SJCRH30 (cell line): ENCODE measurements at regions not wholly inside any gene's neighbourhood (a gene's known extent, or its start where the extent isn't known, plus 50 kb on each side); places are given as distances from the start of the nearest gene placed in this dataset.

ENCODE experiments used
- DNase-seq, 2 experiments: peaks; one replicate each; pipeline ENCODE4 v3.0.0-alpha.2; 2015 to 2020
- H3K27ac ChIP-seq: fragments of 250-450 bp; sonication (Bioruptor Pico); 2 replicates; pipeline ENCODE4 v1.5.1; 2020; ENCODE audit warnings: mild to moderate bottlenecking, moderate library complexity
- H3K27me3 ChIP-seq: fragments of 250-450 bp; sonication (Bioruptor Pico); 2 replicates; pipeline ENCODE4 v1.5.1; 2020; ENCODE audit warnings: mild to moderate bottlenecking, moderate library complexity
- H3K36me3 ChIP-seq: fragments of 250-450 bp; sonication (Bioruptor Pico); 2 replicates; pipeline ENCODE4 v1.5.1; 2020; ENCODE audit warnings: mild to moderate bottlenecking, moderate library complexity
- H3K4me1 ChIP-seq: fragments of 250-450 bp; sonication (Bioruptor Pico); 2 replicates; pipeline ENCODE4 v1.5.1; 2020; ENCODE audit warnings: mild to moderate bottlenecking, moderate library complexity
- H3K4me3 ChIP-seq: fragments of 250-450 bp; sonication (Bioruptor Pico); 2 replicates; pipeline ENCODE4 v1.5.1; 2020; ENCODE audit warnings: mild to moderate bottlenecking, moderate library complexity
- H3K9me3 ChIP-seq: fragments of 250-450 bp; sonication (Bioruptor Pico); replicated peaks from 2 replicates; pipeline ENCODE4 v1.5.1; 2020; ENCODE audit warnings: mild to moderate bottlenecking, moderate library complexity

DNA sequence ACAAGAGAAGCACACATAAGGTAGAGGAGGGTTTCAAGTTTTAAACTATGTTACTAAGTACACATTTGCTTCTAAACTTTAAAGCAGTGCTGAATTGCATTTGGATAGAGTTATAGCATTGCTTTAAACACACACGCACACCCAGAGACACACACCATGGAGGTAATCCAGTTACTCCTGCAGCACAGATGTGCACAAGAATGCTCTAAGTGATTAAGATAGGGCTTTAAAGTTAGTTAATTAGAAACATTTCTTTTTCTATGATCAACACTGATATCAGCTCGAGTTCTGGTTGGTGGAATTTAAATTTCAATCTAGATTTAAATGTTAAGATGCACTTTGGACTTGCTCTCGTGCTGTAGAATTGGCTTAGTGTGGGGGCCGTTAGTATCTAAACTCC is 492.3 kb downstream of the ZEB2 start:
- Histone ChIP-seq H3K27me3 (no peaks in the 10 kb centered on the region), H3K4me1 (no peaks in the 10 kb centered on the region), H3K4me3 (no peak overlapping the region), H3K36me3 (no peaks in the 10 kb centered on the region), H3K9me3 (no peaks in the 10 kb centered on the region), H3K27ac (no peak overlapping the region)
- DNase-seq = no peak

DNA sequence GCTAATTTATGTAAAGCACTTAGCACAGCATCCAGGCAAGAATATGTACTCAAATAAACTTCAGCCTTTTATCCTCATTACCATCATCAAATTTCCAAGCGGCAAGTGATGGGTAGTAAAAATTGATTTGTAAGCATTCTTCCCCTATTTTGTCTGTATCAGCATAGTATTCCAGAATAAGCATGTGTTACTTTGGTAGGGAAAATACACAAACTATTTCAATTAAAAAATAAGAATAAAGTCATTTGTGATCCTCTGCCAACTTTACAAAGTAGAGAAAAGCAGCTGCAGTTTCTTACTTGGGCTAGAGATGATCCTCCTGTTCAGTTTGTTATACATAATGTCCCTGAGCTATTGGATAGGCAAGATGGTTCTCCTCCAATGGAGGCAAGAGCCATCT is 493.2 kb downstream of the ZEB2 start:
- no peak overlapping the region for H3K27ac ChIP-seq
- no peak for DNase-seq

DNA sequence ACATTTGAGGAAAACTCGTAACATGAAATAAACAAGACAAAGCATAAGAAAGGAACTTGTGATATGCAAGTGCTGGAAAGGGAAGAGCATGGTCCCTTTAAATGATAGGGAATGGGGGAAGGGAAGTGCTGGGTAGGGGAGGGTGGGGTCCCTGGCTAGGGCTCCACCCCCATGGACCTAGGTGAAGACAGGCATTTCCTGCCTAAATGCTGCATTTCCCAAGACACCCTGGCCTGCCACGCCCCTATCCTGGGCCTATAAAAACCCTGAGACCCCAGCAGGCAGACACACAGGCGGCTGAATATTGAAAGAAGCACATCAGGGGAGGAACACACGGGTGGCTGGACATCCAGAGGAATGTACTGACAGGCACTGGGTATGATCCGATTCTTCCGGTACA is 499.9 kb downstream of the ZEB2 start:
- H3K4me1 ChIP-seq = no peaks in the 10 kb centered on the region
- no peaks in the 10 kb centered on the region for H3K9me3 ChIP-seq
- DNase-seq = no peak
- no peaks in the 10 kb centered on the region for H3K36me3 ChIP-seq
- H3K4me3 ChIP-seq = no peak overlapping the region
- no peaks in the 10 kb centered on the region for H3K27me3 ChIP-seq
- no peak overlapping the region for H3K27ac ChIP-seq

More for the DNA sequence above, 493.2 kb downstream of the ZEB2 start:
- no peaks in the 10 kb centered on the region for H3K27me3 ChIP-seq
- H3K4me1 ChIP-seq = no peaks in the 10 kb centered on the region
- H3K9me3 ChIP-seq = no peaks in the 10 kb centered on the region
- H3K36me3 ChIP-seq = no peaks in the 10 kb centered on the region
- no peak overlapping the region for H3K4me3 ChIP-seq

DNA sequence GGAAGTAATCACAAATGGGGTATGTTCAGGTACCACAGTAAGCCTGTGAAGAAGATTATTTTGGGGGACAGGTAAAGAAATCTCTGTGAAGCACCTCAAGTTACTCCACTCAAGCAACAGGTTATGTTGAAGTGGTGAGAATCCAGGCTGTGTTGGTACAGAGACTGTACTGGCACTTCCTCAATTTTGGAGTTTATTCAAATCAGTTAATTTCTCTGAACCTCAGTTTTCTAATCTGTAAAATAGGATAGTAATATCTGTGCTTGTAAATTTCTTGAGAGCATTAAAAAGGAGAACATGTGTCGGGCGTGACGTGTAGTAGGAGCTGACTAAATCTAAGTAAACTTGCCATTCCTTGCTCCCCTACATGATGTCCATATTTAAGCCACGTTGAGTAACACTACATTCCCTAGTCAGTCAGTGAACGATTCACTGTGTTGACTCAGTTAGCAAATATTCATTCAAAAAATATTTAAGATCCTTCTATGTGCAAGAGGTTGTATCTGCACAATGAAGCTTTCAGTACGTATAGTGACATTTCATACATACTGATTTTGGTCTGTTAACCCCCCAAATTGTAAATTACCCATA is 504.2 kb downstream of the ZEB2 start:
- no peaks in the 10 kb centered on the region for H3K4me1 ChIP-seq
- DNase-seq = no peak

DNA sequence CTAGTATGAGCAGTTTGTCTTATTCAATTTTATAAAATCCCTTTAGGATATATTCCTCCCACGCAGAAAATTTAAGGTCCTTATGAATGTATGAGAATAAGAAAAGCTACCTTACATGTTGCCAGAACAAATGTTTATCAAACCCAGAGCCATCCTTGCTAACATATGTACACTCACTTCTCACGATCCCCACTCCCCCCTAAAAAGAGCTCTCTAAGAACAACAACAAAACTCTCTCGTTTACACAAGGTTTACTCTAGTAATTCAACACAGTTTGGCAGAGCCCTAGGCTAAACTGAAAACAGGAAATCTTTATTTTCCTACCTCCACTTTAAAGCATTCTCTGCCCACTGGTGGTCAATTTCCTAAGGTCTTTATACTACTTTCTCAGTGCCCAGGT is 504.9 kb downstream of the ZEB2 start:
- Histone ChIP-seq H3K27me3 (no peaks in the 10 kb centered on the region), H3K9me3 (no peaks in the 10 kb centered on the region), H3K4me1 (no peaks in the 10 kb centered on the region), H3K36me3 (no peaks in the 10 kb centered on the region), H3K27ac (no peak overlapping the region), H3K4me3 (no peak overlapping the region)
- DNase-seq = no peak

More for the DNA sequence above, 504.2 kb downstream of the ZEB2 start:
- Histone ChIP-seq H3K27me3 (no peaks in the 10 kb centered on the region), H3K27ac (no peak overlapping the region), H3K9me3 (no peaks in the 10 kb centered on the region), H3K36me3 (no peaks in the 10 kb centered on the region), H3K4me3 (no peak overlapping the region)

DNA sequence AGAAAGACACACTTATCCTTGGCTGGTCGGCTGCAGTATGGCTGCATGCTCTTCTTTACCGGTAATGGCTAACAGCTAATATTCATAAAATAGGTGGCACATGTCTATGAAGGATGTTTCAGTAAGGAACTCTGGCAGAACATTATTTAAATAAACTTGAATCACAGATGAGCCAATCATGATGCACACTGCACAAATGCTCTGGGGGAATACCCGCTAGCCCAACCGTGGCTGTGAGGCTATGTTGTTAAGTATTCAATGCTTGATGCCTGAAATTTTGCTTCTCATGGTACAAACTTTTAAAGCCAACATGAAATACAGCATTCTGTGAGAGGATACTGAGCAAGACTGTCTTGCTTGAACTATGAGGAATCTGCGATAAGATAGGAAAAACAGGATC is 505.8 kb downstream of the ZEB2 start:
- no peaks in the 10 kb centered on the region for H3K9me3 ChIP-seq
- DNase-seq = no peak
- H3K4me1 ChIP-seq = no peaks in the 10 kb centered on the region
- no peaks in the 10 kb centered on the region for H3K27me3 ChIP-seq
- H3K27ac ChIP-seq = no peak overlapping the region
- H3K4me3 ChIP-seq = no peak overlapping the region
- no peaks in the 10 kb centered on the region for H3K36me3 ChIP-seq

DNA sequence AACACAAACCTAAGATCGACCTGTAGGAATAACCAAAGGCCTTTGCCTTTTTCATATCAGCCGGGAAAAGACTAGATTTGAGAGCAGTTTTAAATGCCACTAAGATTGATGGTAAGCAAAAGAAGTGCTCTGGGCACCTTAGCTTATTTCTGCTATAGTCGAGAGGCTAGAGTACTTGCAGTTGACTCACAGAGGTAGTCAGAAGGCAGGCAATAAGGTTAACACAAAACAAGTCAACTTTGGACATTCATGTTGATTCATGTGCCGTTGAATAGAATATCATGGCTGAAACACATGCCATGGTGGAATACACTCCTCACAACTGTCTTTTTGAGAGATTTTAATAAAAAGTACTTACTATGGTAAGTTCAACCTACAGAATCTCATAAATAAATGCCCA is 507.6 kb downstream of the ZEB2 start:
- no peak for DNase-seq
- Histone ChIP-seq H3K4me1 (no peaks in the 10 kb centered on the region), H3K4me3 (no peak overlapping the region), H3K9me3 (no peaks in the 10 kb centered on the region), H3K27me3 (no peaks in the 10 kb centered on the region), H3K27ac (no peak overlapping the region), H3K36me3 (no peaks in the 10 kb centered on the region)

DNA sequence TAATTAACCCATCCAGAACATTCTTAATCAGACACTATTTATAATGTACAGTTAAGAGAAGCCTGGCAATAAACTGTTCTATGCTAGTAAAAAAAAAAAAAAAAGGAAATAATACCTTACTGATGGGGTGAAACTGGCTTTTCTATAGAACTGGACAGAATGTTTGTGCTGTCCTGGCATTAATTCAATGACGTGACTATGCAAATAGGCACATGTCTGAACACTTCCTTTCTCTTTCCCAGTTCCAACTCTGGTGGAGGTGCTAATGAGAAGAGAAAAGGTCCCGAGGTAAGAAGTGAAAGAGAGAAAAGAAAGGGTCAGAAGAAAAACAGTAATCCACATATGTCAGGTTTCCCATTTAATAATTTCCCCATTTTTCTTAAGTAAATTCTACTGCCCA is 508.4 kb downstream of the ZEB2 start:
- Histone ChIP-seq H3K9me3 (no peaks in the 10 kb centered on the region), H3K27me3 (no peaks in the 10 kb centered on the region), H3K36me3 (peaks cover 1% of the 10 kb centered on the region; the same call in 1 of the 2 replicates), H3K4me1 (no peaks in the 10 kb centered on the region), H3K4me3 (no peak overlapping the region), H3K27ac (no peak overlapping the region)
- no peak for DNase-seq

DNA sequence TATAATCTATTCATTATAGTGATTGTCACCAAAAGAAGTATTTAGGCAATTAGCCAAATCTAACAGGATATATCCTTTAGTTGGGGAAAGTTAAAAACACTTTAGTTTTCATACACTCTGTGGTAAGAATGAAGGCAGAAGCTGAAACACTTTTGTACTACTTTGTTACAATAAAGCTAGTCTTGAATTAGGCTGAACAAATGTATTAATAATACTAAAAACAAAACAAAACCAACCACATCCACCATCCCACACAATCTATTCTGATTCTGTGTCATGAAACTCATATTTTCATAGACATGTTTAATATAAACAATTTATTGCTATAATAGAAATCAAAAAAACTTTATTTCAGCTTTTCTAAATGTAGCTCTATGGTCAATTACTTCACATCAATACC is 508.8 kb downstream of the ZEB2 start:
- DNase-seq = no peak
- Histone ChIP-seq H3K27me3 (no peaks in the 10 kb centered on the region), H3K36me3 (peaks cover 4% of the 10 kb centered on the region; the same call in 1 of the 2 replicates), H3K27ac (no peak overlapping the region), H3K4me3 (no peak overlapping the region), H3K9me3 (no peaks in the 10 kb centered on the region), H3K4me1 (no peaks in the 10 kb centered on the region)

DNA sequence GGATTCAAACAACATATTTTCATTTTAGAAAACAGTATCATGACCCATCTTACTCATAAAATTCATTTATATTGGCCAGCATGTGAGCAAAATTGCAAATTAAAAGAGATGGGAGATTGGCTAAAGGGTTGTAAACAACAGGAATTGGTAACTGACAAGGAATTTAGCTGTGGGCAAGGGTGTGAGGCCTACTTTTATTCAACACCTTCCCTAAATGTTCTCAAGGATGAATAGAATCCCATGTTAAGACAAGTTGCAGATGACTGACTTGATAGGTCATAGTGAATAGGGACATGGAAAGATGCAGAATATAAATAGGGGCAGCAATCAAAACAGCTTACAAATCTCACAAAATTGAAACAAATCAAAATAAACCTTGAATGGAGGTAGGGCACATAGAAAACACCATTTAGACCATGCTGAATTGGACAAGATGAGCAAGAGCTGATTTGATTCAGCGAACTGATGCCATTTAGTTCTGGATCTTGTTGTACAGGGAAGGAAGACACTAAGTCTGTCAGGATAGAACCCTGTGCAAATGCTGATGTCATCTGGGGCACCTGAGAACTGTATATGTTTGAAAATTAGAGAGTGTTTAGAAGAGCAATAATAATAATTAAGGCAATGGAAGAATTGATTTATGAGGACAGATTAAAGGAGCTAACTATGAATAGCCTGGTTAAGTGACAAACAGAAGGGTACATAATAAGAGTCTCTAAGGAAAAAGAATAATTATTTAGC is 509.7 kb downstream of the ZEB2 start:
- Histone ChIP-seq H3K9me3 (no peaks in the 10 kb centered on the region), H3K4me1 (no peaks in the 10 kb centered on the region), H3K27ac (no peak overlapping the region), H3K4me3 (no peak overlapping the region), H3K27me3 (no peaks in the 10 kb centered on the region), H3K36me3 (peaks cover 4% of the 10 kb centered on the region; the same call in 1 of the 2 replicates)
- no peak for DNase-seq

DNA sequence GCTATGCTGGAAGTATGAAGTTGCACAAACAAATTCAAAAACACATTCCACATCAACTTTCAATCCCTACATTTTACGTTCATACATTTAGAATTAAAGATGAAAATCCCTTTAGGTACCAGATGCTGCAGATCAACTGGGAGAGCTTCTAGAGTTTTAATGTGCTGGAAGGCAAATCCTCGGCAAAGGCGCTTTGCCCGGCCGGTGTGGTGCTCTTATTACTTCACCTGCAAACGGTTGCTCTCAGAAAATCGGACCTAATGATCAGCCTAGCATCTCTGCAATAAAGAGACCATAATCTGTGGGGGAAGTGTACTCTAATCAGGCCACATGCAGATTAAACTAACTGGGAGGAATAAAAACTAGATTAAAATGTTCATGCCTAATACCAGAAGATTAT is 513.8 kb downstream of the ZEB2 start:
- peaks cover 4% of the 10 kb centered on the region; the same call in 1 of the 2 replicates for H3K36me3 ChIP-seq
- no peaks in the 10 kb centered on the region for H3K4me1 ChIP-seq
- H3K9me3 ChIP-seq = no peaks in the 10 kb centered on the region
- no peak overlapping the region for H3K4me3 ChIP-seq
- DNase-seq = no peak
- no peak overlapping the region for H3K27ac ChIP-seq
- no peaks in the 10 kb centered on the region for H3K27me3 ChIP-seq

DNA sequence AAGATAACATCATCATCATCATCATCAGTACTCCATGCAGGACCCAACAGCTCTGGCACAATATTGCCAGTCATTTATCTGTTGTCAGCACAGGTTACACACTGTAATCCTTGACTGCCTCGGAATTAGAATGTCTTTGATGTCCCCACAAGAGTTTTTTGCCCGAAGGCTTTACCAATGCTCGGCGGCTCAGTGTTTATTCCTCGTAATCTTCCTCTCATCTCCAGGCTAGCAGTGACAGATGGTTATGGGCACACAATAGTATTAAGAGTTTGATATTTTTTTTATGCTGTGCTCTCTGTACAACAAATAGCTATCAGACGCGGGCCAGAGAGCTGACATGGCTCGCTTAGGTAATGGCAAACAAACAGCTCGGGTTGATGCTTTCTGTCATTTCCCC is 515.2 kb downstream of the ZEB2 start:
- Histone ChIP-seq H3K27me3 (no peaks in the 10 kb centered on the region), H3K27ac (no peak overlapping the region), H3K9me3 (no peaks in the 10 kb centered on the region; the same call in 1 of the 2 replicates), H3K4me1 (no peaks in the 10 kb centered on the region), H3K4me3 (no peak overlapping the region), H3K36me3 (peaks cover 4% of the 10 kb centered on the region; the same call in 1 of the 2 replicates)
- peak; percentile 21 to 54 for DNase-seq

DNA sequence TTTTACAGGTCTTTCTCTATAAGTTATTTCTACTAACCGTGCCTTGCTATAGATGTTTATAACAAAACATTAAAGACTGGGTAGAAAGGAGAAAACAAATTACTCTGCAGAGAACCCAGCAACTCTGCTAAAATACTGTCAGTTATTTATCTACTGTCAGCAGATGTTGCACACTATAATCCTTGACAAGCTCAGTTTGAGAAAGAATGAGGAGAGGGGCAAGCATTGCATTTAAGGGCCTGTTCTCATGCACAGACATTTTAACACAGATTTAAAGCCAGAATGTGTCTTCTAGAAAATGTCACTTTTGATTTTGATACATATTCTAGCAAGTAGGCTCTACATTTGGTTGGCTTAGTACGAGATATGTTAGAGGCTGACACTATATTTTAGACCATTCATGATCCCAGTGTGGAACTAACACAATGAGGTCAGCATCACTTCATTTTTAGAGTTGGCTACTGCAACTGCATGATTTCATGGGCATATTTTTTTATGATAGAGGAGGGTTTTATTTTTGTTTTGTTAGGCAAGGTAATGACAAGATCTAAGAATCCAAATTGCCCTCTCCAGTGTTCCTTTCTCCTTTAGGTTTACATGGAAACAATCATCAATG is 516.4 kb downstream of the ZEB2 start:
- DNase-seq = no peak
- no peaks in the 10 kb centered on the region for H3K27me3 ChIP-seq
- H3K9me3 ChIP-seq = no peaks in the 10 kb centered on the region; the same call in 1 of the 2 replicates
- H3K36me3 ChIP-seq = peaks cover 4% of the 10 kb centered on the region; the same call in 1 of the 2 replicates
- no peak overlapping the region for H3K4me3 ChIP-seq
- H3K4me1 ChIP-seq = no peaks in the 10 kb centered on the region
- no peak overlapping the region for H3K27ac ChIP-seq

DNA sequence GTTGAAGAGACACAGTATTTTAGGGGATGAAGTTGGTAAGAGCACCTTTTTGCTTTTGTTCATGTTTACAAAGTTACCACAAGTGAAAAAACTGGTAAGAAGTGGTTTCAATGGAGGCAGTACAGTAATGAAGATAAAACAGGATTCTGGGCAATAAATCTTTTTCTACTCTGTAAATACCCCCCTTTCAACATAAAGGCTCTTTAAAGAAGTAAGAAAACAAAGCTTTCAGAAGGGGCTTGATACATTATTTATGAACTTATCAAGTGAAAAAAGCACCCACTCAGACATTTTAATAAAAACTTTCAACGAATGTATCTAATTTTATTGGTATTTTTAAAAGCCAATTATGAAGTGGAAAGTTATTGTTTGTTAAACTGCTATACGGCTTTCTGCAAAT is 522.9 kb downstream of the ZEB2 start:
- no peaks in the 10 kb centered on the region for H3K4me1 ChIP-seq
- H3K4me3 ChIP-seq = no peak overlapping the region
- H3K27me3 ChIP-seq = no peaks in the 10 kb centered on the region
- no peak overlapping the region for H3K27ac ChIP-seq
- no peaks in the 10 kb centered on the region for H3K36me3 ChIP-seq
- H3K9me3 ChIP-seq = no peaks in the 10 kb centered on the region; the same call in 1 of the 2 replicates
- DNase-seq = no peak

DNA sequence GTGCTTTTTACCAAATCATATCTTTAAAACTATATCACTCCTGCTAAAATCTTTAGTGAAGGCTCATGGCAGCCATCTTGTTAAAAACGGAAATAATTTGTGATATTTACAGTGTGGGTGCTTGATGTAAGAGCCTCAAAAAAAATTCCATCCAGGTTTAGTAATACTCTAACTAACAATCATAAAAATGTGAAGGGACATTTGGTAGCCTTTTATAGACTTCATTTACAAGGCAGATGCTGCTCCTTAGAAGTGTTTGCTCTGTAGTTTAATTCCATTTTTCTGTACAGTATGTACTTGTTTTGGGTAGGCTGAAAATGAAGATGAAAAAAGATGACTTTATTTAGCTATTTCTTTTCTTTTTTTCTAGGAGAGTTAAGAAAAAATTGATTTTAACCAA is 525.0 kb downstream of the ZEB2 start:
- Histone ChIP-seq H3K27ac (no peak overlapping the region), H3K4me1 (no peaks in the 10 kb centered on the region), H3K27me3 (no peaks in the 10 kb centered on the region), H3K36me3 (no peaks in the 10 kb centered on the region), H3K9me3 (peaks cover 10% of the 10 kb centered on the region), H3K4me3 (no peak overlapping the region)
- no peak for DNase-seq
